ENCODE measurements at regions not wholly inside any gene's neighbourhood (a gene's known extent, or its start where the extent isn't known, plus 50 kb on each side); places are given as distances from the start of the nearest gene placed in this dataset.

- DNase-seq, result no peak
Observed at GRCh38 chr4:102441978-102442911, 58.9 kb upstream of the NFKB1 start.

GRCh38 chr4:102444752-102445151 is 56.4 kb upstream of the NFKB1 start:
- DNase-seq, result no peak

- no peak for DNase-seq
Observed at GRCh38 chr4:102445213-102445612, 55.9 kb upstream of the NFKB1 start.

DNA sequence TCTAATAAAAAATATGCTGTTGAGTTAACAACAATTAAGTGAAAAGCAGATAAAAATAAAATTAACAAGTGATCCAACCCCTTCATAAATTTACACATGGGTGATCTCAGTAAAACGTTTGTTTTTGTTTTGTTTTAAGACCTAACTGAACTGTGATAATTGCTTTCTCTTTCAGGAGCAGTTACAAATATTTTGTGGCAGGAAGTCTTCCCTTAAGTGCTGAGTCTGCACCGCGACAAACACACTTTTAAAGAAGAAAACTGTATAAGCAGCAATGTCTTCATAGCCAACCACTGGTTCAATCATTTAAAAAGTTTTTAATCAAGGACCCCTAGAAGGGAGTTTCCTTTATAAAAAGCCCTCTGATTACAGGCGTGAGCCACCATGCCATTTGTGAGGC is 53.7 kb upstream of the NFKB1 start:
- DNase-seq, result no peak

DNA sequence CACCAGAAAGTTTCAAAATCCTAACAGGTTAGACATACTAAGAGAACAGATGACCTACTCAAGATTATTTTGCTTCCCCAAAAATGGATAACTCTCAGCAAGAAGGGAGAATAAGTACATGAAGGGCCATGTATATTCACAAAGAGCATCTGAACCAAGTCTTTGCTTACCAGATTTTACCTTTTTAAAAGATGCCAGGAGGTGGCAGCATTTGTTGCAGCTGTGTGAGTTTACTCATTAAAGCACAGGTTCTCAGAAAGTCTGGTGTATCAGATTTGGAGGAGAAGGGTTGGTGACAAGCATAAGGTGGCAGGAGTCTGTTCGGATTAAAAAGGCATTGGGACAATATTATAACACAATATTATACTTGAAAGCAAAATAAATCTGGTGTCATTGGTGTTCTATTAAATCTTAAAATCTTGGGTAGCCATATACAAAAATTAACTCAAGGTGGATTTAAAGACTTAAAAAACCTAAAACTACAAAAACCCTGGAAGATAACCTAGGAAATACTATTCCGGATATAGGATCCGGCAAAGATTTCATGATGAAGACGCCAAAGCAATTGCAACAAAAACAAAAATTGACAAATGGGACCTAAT is 51.3 kb upstream of the NFKB1 start:
- DNase-seq, result peak; percentile 34 to 53

- DNase-seq, result no peak
Observed at GRCh38 chr4:102451266-102451665, 49.9 kb upstream of the NFKB1 start.
